Pancreas (tissue), 10 donors: ENCODE measurements at regions not wholly inside any gene's neighbourhood (a gene's known extent, or its start where the extent isn't known, plus 50 kb on each side); places are given as distances from the start of the nearest gene placed in this dataset.

Source experiments
- ATAC-seq, 4 donors: fragments of 200-7000 bp; cut with Tn5 transposase; one replicate each; pipeline versions ENCODE4 v1.8.0 to v1.9.1; 2020; ENCODE audit warnings: mild to moderate bottlenecking in 4 of 4, moderate library complexity in 4 of 4
- DNase-seq, 6 donors: peaks; one replicate each; pipeline ENCODE4 v3.0.0-alpha.2; 2020
- FAIRE-seq: peaks from 2 replicates; lab custom pipeline; 2012; peaks lifted over from hg19 to GRCh38; lab: Jason Lieb, UNC
- H3K27ac ChIP-seq, 4 donors: fragments of 200-600 bp; sonication (generic); 1 replicate in 3 of 4; 2 replicates in 1 of 4; pipeline versions ENCODE4 v1.5.0 to v1.8.0; 2020
- H3K27me3 ChIP-seq, 4 donors: fragments of 200-600 bp; one replicate each; pipeline ENCODE4 v1.8.0; 2021
- H3K36me3 ChIP-seq, 3 donors: fragments of 200-600 bp; sonication (generic) in 1 of 3; one replicate each; pipeline versions ENCODE4 v1.5.0 to v1.8.0; 2020 to 2021
- H3K4me1 ChIP-seq, 3 donors: fragments of 200-600 bp; one replicate each; pipeline ENCODE4 v1.8.0; 2021
- H3K4me3 ChIP-seq, 4 donors: fragments of 200-600 bp; sonication (generic) in 2 of 4; one replicate each; pipeline versions ENCODE4 v1.5.0 to v1.8.0; 2020 to 2021
- H3K9me3 ChIP-seq, 4 donors: fragments of 200-600 bp; one replicate each; pipeline ENCODE4 v1.8.0; 2021
- CTCF ChIP-seq, 4 donors: fragments of 200-600 bp; sonication (generic) in 3 of 4; IDR thresholded peaks; one replicate each; pipeline versions ENCODE4 v1.5.0 to v1.8.0; 2021; ENCODE audit warnings: antibody characterized with exemption in 4 of 4
- WGBS, 2 donors: extraction: QIAGEN DNeasy Blood & Tissue Kit; methylation state at CpG; one replicate each; pipeline ENCODE4 v1.1.7; 2013; 5-methylcytosine and 5-hydroxymethylcytosine counted together
- intact Hi-C, 3 donors: fragments of 100-400 bp; cut with DNase I; formaldehyde crosslinking; loops; one replicate each; pipeline versions ENCODE4 v1.11.1 to v1.14.2; 2022
- donor health status: healthy with polysubstance abuse.
- donor health status: DM: no; HTN: no; CAD: no; lungs with moderate emphysema.
- donor health status: DM: no; HTN: no; CAD: no.
- donor health status: control.
- donor health status: control.
- donor health status: Bipolar disorder and iron deficiency.
- donor health status: DM: yes; HTN: yes; CAD: no.
- donor health status: DM: no; HTN: no; CAD: no.
- donor health status: DM: no; HTN: no; CAD: no.
- donor health status: DM: yes; HTN: yes; CAD: no.

GRCh38 chr4:14315129-14315528 is 687.2 kb upstream of the CPEB2 start:
- WGBS, 2 donors = 63 to 84% methylated on average over 3 of the region's 3 CpGs
- Histone ChIP-seq H3K27me3 (no peaks in the 10 kb centered on the region), H3K36me3 (no peaks in the 10 kb centered on the region), H3K9me3 (no peaks in the 10 kb centered on the region), H3K27ac (no peak overlapping the region), H3K4me1 (no peaks in the 10 kb centered on the region), H3K4me3 (no peak overlapping the region)
- no peak for TF ChIP-seq CTCF (IDR thresholded peaks at IDR 0.05)
- DNase-seq = no peak
- no peak for ATAC-seq
- intact Hi-C loops = no loop called here
- no peak for FAIRE-seq

GRCh38 chr4:14317351-14317750 is 684.9 kb upstream of the CPEB2 start:
- H3K9me3 ChIP-seq = no peaks in the 10 kb centered on the region
- 70 to 76% methylated on average over 2 of the region's 2 CpGs for WGBS, 2 donors
- H3K4me3 ChIP-seq = no peak overlapping the region
- no peak overlapping the region for H3K27ac ChIP-seq
- intact Hi-C loops = no loop called here
- DNase-seq (no peak), ATAC-seq (no peak), FAIRE-seq (no peak)
- H3K4me1 ChIP-seq = no peaks in the 10 kb centered on the region
- no peaks in the 10 kb centered on the region for H3K27me3 ChIP-seq
- no peak for TF ChIP-seq CTCF (IDR thresholded peaks at IDR 0.05)
- no peaks in the 10 kb centered on the region for H3K36me3 ChIP-seq

GRCh38 chr4:14318671-14319070 is 683.6 kb upstream of the CPEB2 start:
- DNase-seq (no peak), FAIRE-seq (no peak), ATAC-seq (no peak)
- Histone ChIP-seq H3K4me1 (no peaks in the 10 kb centered on the region), H3K4me3 (no peak overlapping the region), H3K9me3 (no peaks in the 10 kb centered on the region), H3K36me3 (no peaks in the 10 kb centered on the region), H3K27me3 (no peaks in the 10 kb centered on the region), H3K27ac (no peak overlapping the region)
- intact Hi-C loops = no loop called here
- no peak for TF ChIP-seq CTCF (IDR thresholded peaks at IDR 0.05)
- WGBS, 2 donors = 73 to 78% methylated on average over 1 of the region's 1 CpG

- DNase-seq (no peak), FAIRE-seq (no peak), ATAC-seq (no peak)
- 65 to 82% methylated on average over 1 of the region's 1 CpG for WGBS, 2 donors
- Histone ChIP-seq H3K36me3 (no peaks in the 10 kb centered on the region), H3K9me3 (no peaks in the 10 kb centered on the region), H3K27ac (no peak overlapping the region), H3K27me3 (no peaks in the 10 kb centered on the region), H3K4me3 (no peak overlapping the region), H3K4me1 (no peaks in the 10 kb centered on the region)
- intact Hi-C loops = no loop called here
- no peak for TF ChIP-seq CTCF (IDR thresholded peaks at IDR 0.05)
These were observed 680.6 kb upstream of the CPEB2 start for GRCh38 chr4:14321723-14322122.

- FAIRE-seq (no peak), DNase-seq (no peak), ATAC-seq (no peak)
- Histone ChIP-seq H3K4me3 (no peak overlapping the region), H3K27ac (no peak overlapping the region), H3K9me3 (no peaks in the 10 kb centered on the region), H3K4me1 (no peaks in the 10 kb centered on the region), H3K36me3 (no peaks in the 10 kb centered on the region), H3K27me3 (no peaks in the 10 kb centered on the region)
- TF ChIP-seq CTCF (IDR thresholded peaks at IDR 0.05) = no peak
- intact Hi-C loops = no loop called here
- 74 to 88% methylated on average over 2 of the region's 2 CpGs for WGBS, 2 donors
These were observed 679.1 kb upstream of the CPEB2 start for GRCh38 chr4:14323191-14323590.
